Endodermal cell (in vitro differentiated cells): ENCODE measurements at regions not wholly inside any gene's neighbourhood (a gene's known extent, or its start where the extent isn't known, plus 50 kb on each side); places are given as distances from the start of the nearest gene placed in this dataset.

ENCODE experiments used
- DNase-seq: peaks from one replicate; pipeline ENCODE4 v3.0.0-alpha.2; 2017
- H3K27ac ChIP-seq: 2 replicates; pipeline ENCODE4 v1.5.1; 2013; ENCODE audit warnings: mild to moderate bottlenecking, low read depth, low read length, moderate library complexity
- H3K27me3 ChIP-seq: 2 replicates; pipeline ENCODE4 v1.6.1; 2013; ENCODE audit warnings: mild to moderate bottlenecking, low read length, moderate library complexity; ENCODE audit not compliant: insufficient read depth, control insufficient read depth, poor library complexity, severe bottlenecking
- H3K36me3 ChIP-seq: 2 replicates; pipeline ENCODE4 v1.7.0; 2013; ENCODE audit warnings: mild to moderate bottlenecking, low read length, moderate library complexity; ENCODE audit not compliant: control insufficient read depth, insufficient read depth
- H3K4me1 ChIP-seq: one replicate; pipeline ENCODE4 v1.7.0; 2013; ENCODE audit warnings: low read length; ENCODE audit not compliant: control insufficient read depth, insufficient read depth
- H3K4me3 ChIP-seq: 2 replicates; pipeline ENCODE4 v1.5.1; 2013; ENCODE audit warnings: mild to moderate bottlenecking, low read length, moderate library complexity
- H3K9ac ChIP-seq: 2 replicates; pipeline ENCODE4 v1.6.1; 2013; ENCODE audit warnings: mild to moderate bottlenecking, low read length, moderate library complexity; ENCODE audit not compliant: poor library complexity, severe bottlenecking; ENCODE audit errors: extremely low read depth
- H3K9me3 ChIP-seq: 2 replicates; pipeline ENCODE4 v1.6.1; 2013; ENCODE audit warnings: mild to moderate bottlenecking, low read length, moderate library complexity; ENCODE audit not compliant: control insufficient read depth
- H3K27ac Mint-ChIP-seq: 2 replicates; pipeline ENCODE4 v1.8.0; 2020; ENCODE audit warnings: mixed read lengths
- H3K27me3 Mint-ChIP-seq: 2 replicates; pipeline ENCODE4 v1.8.0; 2021; ENCODE audit warnings: mild to moderate bottlenecking, mixed read lengths; ENCODE audit not compliant: insufficient read depth
- H3K36me3 Mint-ChIP-seq: 2 replicates; pipeline ENCODE4 v1.8.0; 2020; ENCODE audit warnings: low read depth, mixed read lengths
- H3K4me1 Mint-ChIP-seq: 2 replicates; pipeline ENCODE4 v1.8.0; 2020; ENCODE audit warnings: mixed read lengths
- H3K4me3 Mint-ChIP-seq: 2 replicates; pipeline ENCODE4 v1.8.0; 2020; ENCODE audit warnings: mild to moderate bottlenecking, moderate library complexity, mixed read lengths
- H3K9me3 Mint-ChIP-seq: 2 replicates; pipeline ENCODE4 v1.8.0; 2020; ENCODE audit warnings: mild to moderate bottlenecking, mixed read lengths
- WGBS, 2 experiments: methylation state at CpG; one replicate each; pipeline versions ENCODE4 v1.1.5 to v1.1.7; 2013; ENCODE audit warnings: missing lambda C conversion rate in 2 of 2, mixed read lengths in 1 of 2; ENCODE audit not compliant: insufficient coverage in 1 of 2, insufficient read length in 1 of 2; 5-methylcytosine and 5-hydroxymethylcytosine counted together
- TF ChIP-seq, protein P1 (sequence below): fragments of 200-600 bp; sonication (generic); conservative IDR thresholded peaks from 2 replicates; pipeline ENCODE4 v1.5.0; 2021; ENCODE audit warnings: antibody characterized with exemption, mild to moderate bottlenecking

- WGBS, 2 experiments: 85 to 92% methylated on average over 2 to 3 of the region's 3 CpGs
- no peak overlapping the region for H3K27ac Mint-ChIP-seq
Observed at GRCh38 chr11:109362059-109362458, 59.9 kb upstream of the C11orf87 start.

GRCh38 chr11:109363682-109364081 is 58.3 kb upstream of the C11orf87 start:
- H3K27me3 Mint-ChIP-seq: no peaks in the 10 kb centered on the region
- H3K36me3 Mint-ChIP-seq: no peaks in the 10 kb centered on the region
- H3K27ac Mint-ChIP-seq: no peak overlapping the region
- H3K36me3 ChIP-seq: no peaks in the 10 kb centered on the region
- DNase-seq: no peak
- no peaks in the 10 kb centered on the region for H3K4me1 ChIP-seq
- H3K9me3 ChIP-seq: no peaks in the 10 kb centered on the region
- H3K4me3 ChIP-seq: no peak overlapping the region
- no peaks in the 10 kb centered on the region for H3K27me3 ChIP-seq
- TF ChIP-seq, protein P1, sequence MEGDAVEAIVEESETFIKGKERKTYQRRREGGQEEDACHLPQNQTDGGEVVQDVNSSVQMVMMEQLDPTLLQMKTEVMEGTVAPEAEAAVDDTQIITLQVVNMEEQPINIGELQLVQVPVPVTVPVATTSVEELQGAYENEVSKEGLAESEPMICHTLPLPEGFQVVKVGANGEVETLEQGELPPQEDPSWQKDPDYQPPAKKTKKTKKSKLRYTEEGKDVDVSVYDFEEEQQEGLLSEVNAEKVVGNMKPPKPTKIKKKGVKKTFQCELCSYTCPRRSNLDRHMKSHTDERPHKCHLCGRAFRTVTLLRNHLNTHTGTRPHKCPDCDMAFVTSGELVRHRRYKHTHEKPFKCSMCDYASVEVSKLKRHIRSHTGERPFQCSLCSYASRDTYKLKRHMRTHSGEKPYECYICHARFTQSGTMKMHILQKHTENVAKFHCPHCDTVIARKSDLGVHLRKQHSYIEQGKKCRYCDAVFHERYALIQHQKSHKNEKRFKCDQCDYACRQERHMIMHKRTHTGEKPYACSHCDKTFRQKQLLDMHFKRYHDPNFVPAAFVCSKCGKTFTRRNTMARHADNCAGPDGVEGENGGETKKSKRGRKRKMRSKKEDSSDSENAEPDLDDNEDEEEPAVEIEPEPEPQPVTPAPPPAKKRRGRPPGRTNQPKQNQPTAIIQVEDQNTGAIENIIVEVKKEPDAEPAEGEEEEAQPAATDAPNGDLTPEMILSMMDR: no peak
- no peak overlapping the region for H3K4me3 Mint-ChIP-seq
- no peak overlapping the region for H3K27ac ChIP-seq
- H3K4me1 Mint-ChIP-seq: no peaks in the 10 kb centered on the region
- WGBS, 2 experiments: 89 to 93% methylated on average over 3 of the region's 3 CpGs
- peaks cover under 1% of the 10 kb centered on the region for H3K9me3 Mint-ChIP-seq
- H3K9ac ChIP-seq: no peak overlapping the region

More at GRCh38 chr11:109362059-109362458, 59.9 kb upstream of the C11orf87 start:
- no peak overlapping the region for H3K9ac ChIP-seq
- H3K4me1 ChIP-seq: no peaks in the 10 kb centered on the region
- H3K27me3 ChIP-seq: no peaks in the 10 kb centered on the region
- no peak overlapping the region for H3K27ac ChIP-seq
- no peaks in the 10 kb centered on the region for H3K9me3 Mint-ChIP-seq
- TF ChIP-seq, protein P1: no peak
- no peaks in the 10 kb centered on the region for H3K9me3 ChIP-seq
- H3K4me3 Mint-ChIP-seq: no peak overlapping the region
- DNase-seq: no peak
- no peaks in the 10 kb centered on the region for H3K4me1 Mint-ChIP-seq
- no peaks in the 10 kb centered on the region for H3K36me3 ChIP-seq
- H3K36me3 Mint-ChIP-seq: no peaks in the 10 kb centered on the region
- no peaks in the 10 kb centered on the region for H3K27me3 Mint-ChIP-seq
- no peak overlapping the region for H3K4me3 ChIP-seq

DNA sequence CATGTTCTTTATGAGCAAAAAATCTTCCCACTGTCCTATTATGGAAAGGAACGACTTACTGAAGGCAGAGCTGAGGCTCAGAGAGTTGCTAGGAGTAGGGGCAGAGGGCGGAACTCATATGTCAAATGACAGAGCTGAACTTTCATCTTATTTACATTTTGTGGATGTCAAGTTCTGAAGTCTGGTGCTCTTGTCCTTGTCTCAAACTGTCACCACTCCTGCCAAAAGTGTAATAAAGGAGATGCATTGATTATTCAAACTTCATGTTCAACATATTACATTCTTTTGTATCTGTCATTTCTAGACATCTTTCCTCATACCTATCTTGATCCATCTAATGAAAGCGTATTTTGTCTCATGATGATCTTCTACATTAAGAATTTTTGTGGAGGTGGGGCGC is 57.1 kb upstream of the C11orf87 start:
- WGBS, 2 experiments: 89 to 100% methylated on average over 3 to 4 of the region's 4 CpGs
- no peak overlapping the region for H3K4me3 ChIP-seq
- DNase-seq: no peak
- no peaks in the 10 kb centered on the region for H3K36me3 Mint-ChIP-seq
- TF ChIP-seq, protein P1: no peak
- H3K9me3 ChIP-seq: no peaks in the 10 kb centered on the region
- no peaks in the 10 kb centered on the region for H3K27me3 ChIP-seq
- H3K9me3 Mint-ChIP-seq: peaks cover 4% of the 10 kb centered on the region
- H3K27me3 Mint-ChIP-seq: no peaks in the 10 kb centered on the region
- no peak overlapping the region for H3K4me3 Mint-ChIP-seq
- no peaks in the 10 kb centered on the region for H3K4me1 ChIP-seq
- no peak overlapping the region for H3K27ac Mint-ChIP-seq
- H3K4me1 Mint-ChIP-seq: no peaks in the 10 kb centered on the region
- H3K9ac ChIP-seq: no peak overlapping the region
- no peak overlapping the region for H3K27ac ChIP-seq
- no peaks in the 10 kb centered on the region for H3K36me3 ChIP-seq
